ENCODE measurements at regions not wholly inside any gene's neighbourhood (a gene's known extent, or its start where the extent isn't known, plus 50 kb on each side); places are given as distances from the start of the nearest gene placed in this dataset.

- ATAC-seq (replicated peaks; ENCODE audit: extremely low read depth, poor library complexity, severe bottlenecking) (no peak), DNase-seq (ENCODE audit: low spot score in 2 of 2) (no peak)
- Mint-ChIP-seq H3K36me3 (ENCODE audit: insufficient read depth) (no peaks in the 10 kb centered on the region), H3K4me1 (no peaks in the 10 kb centered on the region), H3K27ac (ENCODE audit: low read depth) (no peak overlapping the region), H3K4me3 (no peak overlapping the region), H3K27me3 (peaks cover 29% of the 10 kb centered on the region), H3K9me3 (no peaks in the 10 kb centered on the region)
These were observed 245.5 kb downstream of the BAMBI start for GRCh38 chr10:28922861-28923260.

GRCh38 chr10:28924717-28925116, 247.4 kb downstream of the BAMBI start:
- H3K36me3 Mint-ChIP-seq (ENCODE audit: insufficient read depth): no peaks in the 10 kb centered on the region

GRCh38 chr10:28925121-28925663, 247.9 kb downstream of the BAMBI start:
- no peaks in the 10 kb centered on the region for H3K4me1 Mint-ChIP-seq
- H3K4me3 Mint-ChIP-seq: no peak overlapping the region
- no peaks in the 10 kb centered on the region for H3K36me3 Mint-ChIP-seq (ENCODE audit: insufficient read depth)
- DNase-seq (ENCODE audit: low spot score in 2 of 2): no peak
- H3K27me3 Mint-ChIP-seq: peaks cover 20% of the 10 kb centered on the region
- H3K27ac Mint-ChIP-seq (ENCODE audit: low read depth): no peak overlapping the region
- no peak for ATAC-seq (replicated peaks; ENCODE audit: extremely low read depth, poor library complexity, severe bottlenecking)
- H3K9me3 Mint-ChIP-seq: no peaks in the 10 kb centered on the region

More at GRCh38 chr10:28924717-28925116, 247.4 kb downstream of the BAMBI start:
- Mint-ChIP-seq H3K27ac (ENCODE audit: low read depth) (no peak overlapping the region), H3K9me3 (no peaks in the 10 kb centered on the region), H3K27me3 (peaks cover 20% of the 10 kb centered on the region), H3K4me1 (no peaks in the 10 kb centered on the region), H3K4me3 (no peak overlapping the region)
- DNase-seq (ENCODE audit: low spot score in 2 of 2) (no peak), ATAC-seq (replicated peaks; ENCODE audit: extremely low read depth, poor library complexity, severe bottlenecking) (no peak)

GRCh38 chr10:28926932-28927331, 249.6 kb downstream of the BAMBI start:
- Mint-ChIP-seq H3K27me3 (peaks cover 18% of the 10 kb centered on the region), H3K4me3 (no peak overlapping the region), H3K4me1 (no peaks in the 10 kb centered on the region), H3K36me3 (ENCODE audit: insufficient read depth) (no peaks in the 10 kb centered on the region), H3K27ac (ENCODE audit: low read depth) (no peak overlapping the region), H3K9me3 (no peaks in the 10 kb centered on the region)
- DNase-seq (ENCODE audit: low spot score in 2 of 2): no peak
- no peak for ATAC-seq (replicated peaks; ENCODE audit: extremely low read depth, poor library complexity, severe bottlenecking)

- no peak overlapping the region for H3K27ac Mint-ChIP-seq (ENCODE audit: low read depth)
- no peak overlapping the region for H3K4me3 Mint-ChIP-seq
- H3K9me3 Mint-ChIP-seq: no peaks in the 10 kb centered on the region
- peaks cover 3% of the 10 kb centered on the region for H3K27me3 Mint-ChIP-seq
- no peaks in the 10 kb centered on the region for H3K36me3 Mint-ChIP-seq (ENCODE audit: insufficient read depth)
- H3K4me1 Mint-ChIP-seq: no peaks in the 10 kb centered on the region
- DNase-seq (ENCODE audit: low spot score in 2 of 2) (no peak), ATAC-seq (replicated peaks; ENCODE audit: extremely low read depth, poor library complexity, severe bottlenecking) (no peak)
These were observed 251.2 kb downstream of the BAMBI start for GRCh38 chr10:28928484-28928883.

- no peak for ATAC-seq (replicated peaks; ENCODE audit: extremely low read depth, poor library complexity, severe bottlenecking)
- no peaks in the 10 kb centered on the region for H3K27me3 Mint-ChIP-seq
- H3K4me1 Mint-ChIP-seq: no peaks in the 10 kb centered on the region
- no peak overlapping the region for H3K27ac Mint-ChIP-seq (ENCODE audit: low read depth)
- H3K36me3 Mint-ChIP-seq (ENCODE audit: insufficient read depth): no peaks in the 10 kb centered on the region
- no peak overlapping the region for H3K4me3 Mint-ChIP-seq
- H3K9me3 Mint-ChIP-seq: no peaks in the 10 kb centered on the region
- no peak for DNase-seq (ENCODE audit: low spot score in 2 of 2)
These were observed 252.6 kb downstream of the BAMBI start for GRCh38 chr10:28929942-28930341.

- Mint-ChIP-seq H3K4me3 (no peak overlapping the region), H3K27ac (ENCODE audit: low read depth) (no peak overlapping the region), H3K9me3 (no peaks in the 10 kb centered on the region), H3K27me3 (no peaks in the 10 kb centered on the region), H3K36me3 (ENCODE audit: insufficient read depth) (peaks cover 2% of the 10 kb centered on the region), H3K4me1 (no peaks in the 10 kb centered on the region)
- no peak for ATAC-seq (replicated peaks; ENCODE audit: extremely low read depth, poor library complexity, severe bottlenecking)
- DNase-seq (ENCODE audit: low spot score in 2 of 2): no peak
These were observed 253.5 kb downstream of the BAMBI start for GRCh38 chr10:28930514-28931495.

GRCh38 chr10:28935061-28935460, 257.7 kb downstream of the BAMBI start:
- DNase-seq (ENCODE audit: low spot score in 2 of 2) (no peak), ATAC-seq (replicated peaks; ENCODE audit: extremely low read depth, poor library complexity, severe bottlenecking) (no peak)
- Mint-ChIP-seq H3K4me3 (no peak overlapping the region), H3K27me3 (peaks cover 16% of the 10 kb centered on the region), H3K27ac (ENCODE audit: low read depth) (no peak overlapping the region), H3K4me1 (no peaks in the 10 kb centered on the region), H3K9me3 (no peaks in the 10 kb centered on the region), H3K36me3 (ENCODE audit: insufficient read depth) (peaks cover 2% of the 10 kb centered on the region)

- Mint-ChIP-seq H3K27ac (ENCODE audit: low read depth) (no peak overlapping the region), H3K36me3 (ENCODE audit: insufficient read depth) (peaks cover 2% of the 10 kb centered on the region), H3K27me3 (peaks cover 16% of the 10 kb centered on the region)
These were observed 260.6 kb downstream of the BAMBI start for GRCh38 chr10:28937959-28938358.

GRCh38 chr10:28938745-28939144, 261.4 kb downstream of the BAMBI start:
- DNase-seq (ENCODE audit: low spot score in 2 of 2) (no peak), ATAC-seq (replicated peaks; ENCODE audit: extremely low read depth, poor library complexity, severe bottlenecking) (no peak)
- peaks cover 16% of the 10 kb centered on the region for H3K27me3 Mint-ChIP-seq
- H3K4me3 Mint-ChIP-seq: no peak overlapping the region
- H3K36me3 Mint-ChIP-seq (ENCODE audit: insufficient read depth): peaks cover 2% of the 10 kb centered on the region
- no peaks in the 10 kb centered on the region for H3K4me1 Mint-ChIP-seq
- H3K27ac Mint-ChIP-seq (ENCODE audit: low read depth): no peak overlapping the region
- H3K9me3 Mint-ChIP-seq: no peaks in the 10 kb centered on the region

More at GRCh38 chr10:28937959-28938358, 260.6 kb downstream of the BAMBI start:
- no peaks in the 10 kb centered on the region for H3K4me1 Mint-ChIP-seq
- DNase-seq (ENCODE audit: low spot score in 2 of 2) (no peak), ATAC-seq (replicated peaks; ENCODE audit: extremely low read depth, poor library complexity, severe bottlenecking) (no peak)
- H3K4me3 Mint-ChIP-seq: no peak overlapping the region
- no peaks in the 10 kb centered on the region for H3K9me3 Mint-ChIP-seq

GRCh38 chr10:28939281-28940157, 262.2 kb downstream of the BAMBI start:
- ATAC-seq (replicated peaks; ENCODE audit: extremely low read depth, poor library complexity, severe bottlenecking): no peak
- H3K36me3 Mint-ChIP-seq (ENCODE audit: insufficient read depth): peaks cover 2% of the 10 kb centered on the region
- no peak for DNase-seq (ENCODE audit: low spot score in 2 of 2)
- peaks cover 16% of the 10 kb centered on the region for H3K27me3 Mint-ChIP-seq
- no peaks in the 10 kb centered on the region for H3K9me3 Mint-ChIP-seq
- no peak overlapping the region for H3K4me3 Mint-ChIP-seq
- no peaks in the 10 kb centered on the region for H3K4me1 Mint-ChIP-seq
- no peak overlapping the region for H3K27ac Mint-ChIP-seq (ENCODE audit: low read depth)

- Mint-ChIP-seq H3K9me3 (peaks cover 6% of the 10 kb centered on the region), H3K36me3 (ENCODE audit: insufficient read depth) (peaks cover 2% of the 10 kb centered on the region), H3K27ac (ENCODE audit: low read depth) (no peak overlapping the region), H3K4me1 (no peaks in the 10 kb centered on the region), H3K4me3 (no peak overlapping the region), H3K27me3 (peaks cover 16% of the 10 kb centered on the region)
- DNase-seq (ENCODE audit: low spot score in 2 of 2) (no peak), ATAC-seq (replicated peaks; ENCODE audit: extremely low read depth, poor library complexity, severe bottlenecking) (no peak)
These were observed 263.0 kb downstream of the BAMBI start for GRCh38 chr10:28940158-28940888.
